Tibial nerve (tissue), 4 donors: ENCODE measurements at regions not wholly inside any gene's neighbourhood (a gene's known extent, or its start where the extent isn't known, plus 50 kb on each side); places are given as distances from the start of the nearest gene placed in this dataset.

ENCODE experiments used
- DNase-seq, 2 donors: peaks; one replicate each; pipeline ENCODE4 v3.0.0-alpha.2; 2019; ENCODE audit warnings: low spot score in 2 of 2
- H3K27ac ChIP-seq, 4 donors: fragments of 200-600 bp; sonication (generic) in 3 of 4; one replicate each; pipeline ENCODE4 v1.5.1; 2017 to 2019; ENCODE audit warnings: mild to moderate bottlenecking in 1 of 4
- H3K27me3 ChIP-seq, 2 donors: fragments of 200-600 bp; sonication (generic) in 1 of 2; one replicate each; pipeline versions ENCODE4 v1.5.1 to v1.6.0; 2017 to 2019
- H3K36me3 ChIP-seq, 3 donors: fragments of 200-600 bp; sonication (generic); one replicate each; pipeline ENCODE4 v1.5.1; 2018 to 2019
- H3K4me1 ChIP-seq, 4 donors: fragments of 200-600 bp; sonication (generic) in 3 of 4; one replicate each; pipeline ENCODE4 v1.5.1; 2017 to 2019
- H3K4me3 ChIP-seq, 4 donors: fragments of 200-600 bp; sonication (generic) in 3 of 4; one replicate each; pipeline ENCODE4 v1.5.1; 2017 to 2019; ENCODE audit warnings: mild to moderate bottlenecking in 1 of 4, moderate library complexity in 1 of 4
- H3K9me3 ChIP-seq, 4 donors: fragments of 200-600 bp; sonication (generic) in 3 of 4; one replicate each; pipeline ENCODE4 v1.5.1; 2017 to 2019
- EP300 ChIP-seq, 2 donors: sonication (generic); formaldehyde crosslinking; IDR thresholded peaks; one replicate each; pipeline ENCODE4 v1.6.1; 2017; ENCODE audit warnings: antibody characterized with exemption in 2 of 2, mild to moderate bottlenecking in 1 of 2
- POLR2A ChIP-seq, 2 donors: fragments of 450-650 bp; IDR thresholded peaks; one replicate each; pipeline ENCODE4 v1.6.1; 2017; ENCODE audit warnings: antibody characterized with exemption in 2 of 2, mild to moderate bottlenecking in 2 of 2, moderate library complexity in 2 of 2
- WGBS, 2 donors: methylation state at CpG; one replicate each; pipeline ENCODE4 v1.1.5; 2018; 5-methylcytosine and 5-hydroxymethylcytosine counted together
- TF ChIP-seq, protein P1 (sequence below), 5 experiments: fragments of 200-600 bp in 3 of 5; fragments of 450-650 bp in 2 of 5; sonication (generic) in 3 of 5; IDR thresholded peaks; one replicate each; pipeline ENCODE4 v1.5.1; 2016 to 2019; ENCODE audit warnings: antibody characterized with exemption in 5 of 5, mild to moderate bottlenecking in 3 of 5, moderate library complexity in 2 of 5

DNA sequence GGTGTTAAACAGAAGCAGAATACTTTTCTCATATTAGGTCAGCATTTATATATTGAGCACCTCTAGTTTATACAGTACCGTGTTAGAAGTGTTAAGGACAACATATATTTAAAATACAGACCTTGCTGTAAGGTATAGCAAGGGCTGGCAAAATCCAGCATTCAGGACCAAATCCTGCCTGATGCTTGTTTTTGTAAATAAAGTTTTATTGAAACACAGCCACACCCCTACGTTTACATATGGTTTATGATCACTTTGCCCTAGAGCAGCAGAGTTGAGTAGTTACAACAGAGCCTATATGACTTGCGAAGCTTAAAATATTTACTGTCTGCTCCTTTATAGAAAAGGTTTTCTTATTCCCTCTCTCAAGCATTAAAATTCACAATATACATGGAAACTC is 877.3 kb downstream of the MCTP2 start:
- Histone ChIP-seq H3K4me3 (no peak overlapping the region), H3K36me3 (no peaks in the 10 kb centered on the region), H3K27ac (no peak overlapping the region), H3K9me3 (no peaks in the 10 kb centered on the region), H3K4me1 (peaks cover 0 to 6% (median 0%) of the 10 kb centered on the region in 4 donors), H3K27me3 (no peaks in the 10 kb centered on the region)
- DNase-seq: no peak
- WGBS, 2 donors: 85 to 88% methylated on average over 3 of the region's 3 CpGs
- TF ChIP-seq POLR2A (IDR thresholded peaks at IDR 0.05) (no peak), EP300 (IDR thresholded peaks at IDR 0.05) (no peak)
- TF ChIP-seq, protein P1, sequence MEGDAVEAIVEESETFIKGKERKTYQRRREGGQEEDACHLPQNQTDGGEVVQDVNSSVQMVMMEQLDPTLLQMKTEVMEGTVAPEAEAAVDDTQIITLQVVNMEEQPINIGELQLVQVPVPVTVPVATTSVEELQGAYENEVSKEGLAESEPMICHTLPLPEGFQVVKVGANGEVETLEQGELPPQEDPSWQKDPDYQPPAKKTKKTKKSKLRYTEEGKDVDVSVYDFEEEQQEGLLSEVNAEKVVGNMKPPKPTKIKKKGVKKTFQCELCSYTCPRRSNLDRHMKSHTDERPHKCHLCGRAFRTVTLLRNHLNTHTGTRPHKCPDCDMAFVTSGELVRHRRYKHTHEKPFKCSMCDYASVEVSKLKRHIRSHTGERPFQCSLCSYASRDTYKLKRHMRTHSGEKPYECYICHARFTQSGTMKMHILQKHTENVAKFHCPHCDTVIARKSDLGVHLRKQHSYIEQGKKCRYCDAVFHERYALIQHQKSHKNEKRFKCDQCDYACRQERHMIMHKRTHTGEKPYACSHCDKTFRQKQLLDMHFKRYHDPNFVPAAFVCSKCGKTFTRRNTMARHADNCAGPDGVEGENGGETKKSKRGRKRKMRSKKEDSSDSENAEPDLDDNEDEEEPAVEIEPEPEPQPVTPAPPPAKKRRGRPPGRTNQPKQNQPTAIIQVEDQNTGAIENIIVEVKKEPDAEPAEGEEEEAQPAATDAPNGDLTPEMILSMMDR (IDR thresholded peaks at IDR 0.05): no peak

DNA sequence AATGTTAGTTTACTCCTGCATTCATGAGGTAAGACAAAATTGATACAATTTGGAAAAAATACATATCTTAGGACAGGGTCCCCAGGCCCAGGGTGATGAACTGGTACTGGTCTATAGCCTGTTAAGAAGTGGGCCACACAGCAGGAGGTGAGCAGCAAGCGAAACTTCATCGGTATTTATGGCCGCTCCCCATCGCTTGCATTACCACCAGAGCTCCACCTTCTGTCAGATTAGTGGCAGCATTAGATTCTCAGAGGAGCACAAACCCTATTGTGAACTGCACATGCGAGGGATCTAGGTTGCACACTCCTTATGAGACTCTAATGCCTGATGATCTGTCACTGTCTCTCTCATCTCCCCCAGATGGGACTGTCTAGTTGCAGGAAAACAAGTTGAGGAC is 880.6 kb downstream of the MCTP2 start:
- Histone ChIP-seq H3K36me3 (no peaks in the 10 kb centered on the region), H3K9me3 (no peaks in the 10 kb centered on the region), H3K27ac (no peak overlapping the region), H3K27me3 (no peaks in the 10 kb centered on the region), H3K4me1 (peaks cover 0 to 6% (median 0%) of the 10 kb centered on the region in 4 donors), H3K4me3 (no peak overlapping the region)
- no peak for DNase-seq
- WGBS, 2 donors: 93 to 97% methylated on average over 5 of the region's 5 CpGs
- TF ChIP-seq EP300 (IDR thresholded peaks at IDR 0.05): no peak
- TF ChIP-seq, protein P1 (IDR thresholded peaks at IDR 0.05): no peak
- TF ChIP-seq POLR2A (IDR thresholded peaks at IDR 0.05): no peak

DNA sequence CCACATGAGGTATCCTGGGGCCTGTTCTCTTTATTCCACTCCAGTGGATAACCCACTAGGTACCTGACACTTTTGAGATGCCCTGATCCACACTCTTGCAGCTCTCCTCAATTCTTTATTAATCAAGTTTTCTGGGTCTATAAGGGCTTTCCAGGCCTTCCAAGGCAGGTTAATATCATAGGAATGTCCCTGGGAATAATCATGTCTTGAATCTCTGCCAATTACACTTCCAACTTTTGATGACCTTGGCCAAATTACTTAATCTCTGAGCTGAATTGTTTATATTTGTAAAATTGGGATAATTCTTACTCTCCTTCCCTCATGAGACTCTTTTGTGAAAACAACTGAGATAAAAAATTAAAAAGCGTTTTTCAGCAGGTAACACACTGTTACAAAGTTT is 881.7 kb downstream of the MCTP2 start:
- Histone ChIP-seq H3K27ac (no peak overlapping the region), H3K4me3 (no peak overlapping the region), H3K9me3 (no peaks in the 10 kb centered on the region), H3K27me3 (no peaks in the 10 kb centered on the region), H3K36me3 (no peaks in the 10 kb centered on the region), H3K4me1 (peaks cover 0 to 6% (median 0%) of the 10 kb centered on the region in 4 donors)
- TF ChIP-seq POLR2A (IDR thresholded peaks at IDR 0.05) (no peak), EP300 (IDR thresholded peaks at IDR 0.05) (no peak)
- TF ChIP-seq, protein P1 (IDR thresholded peaks at IDR 0.05): no peak
- DNase-seq: no peak
- 61 to 65% methylated on average over 1 of the region's 1 CpG for WGBS, 2 donors

DNA sequence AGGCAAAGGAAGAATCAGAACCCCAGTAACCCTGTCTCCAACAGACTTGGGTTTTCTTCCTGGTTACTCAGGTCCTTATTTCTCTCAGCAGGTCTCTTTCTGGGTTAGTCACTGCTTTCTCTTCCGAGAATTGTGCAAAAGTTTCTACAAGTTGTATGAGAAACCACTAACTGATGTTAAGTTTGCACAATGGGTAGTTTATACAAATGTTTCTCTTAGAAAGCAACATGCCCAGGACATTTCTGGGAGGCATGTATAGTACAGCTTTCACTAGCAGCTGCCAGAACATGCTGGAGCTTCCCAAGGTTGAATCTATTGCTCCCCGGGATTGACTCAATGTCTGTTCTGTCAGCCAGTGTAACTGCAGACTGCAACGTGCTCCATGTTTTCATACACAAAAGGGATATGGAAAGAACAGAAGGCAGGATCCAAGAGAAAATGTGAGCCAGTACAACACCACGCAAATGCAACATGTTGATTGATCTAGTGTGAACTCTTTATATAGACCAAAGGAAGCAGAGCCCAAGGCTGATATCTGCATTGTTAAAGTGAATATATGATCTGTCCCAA is 887.8 kb downstream of the MCTP2 start:
- 70 to 85% methylated on average over 4 of the region's 4 CpGs for WGBS, 2 donors

DNA sequence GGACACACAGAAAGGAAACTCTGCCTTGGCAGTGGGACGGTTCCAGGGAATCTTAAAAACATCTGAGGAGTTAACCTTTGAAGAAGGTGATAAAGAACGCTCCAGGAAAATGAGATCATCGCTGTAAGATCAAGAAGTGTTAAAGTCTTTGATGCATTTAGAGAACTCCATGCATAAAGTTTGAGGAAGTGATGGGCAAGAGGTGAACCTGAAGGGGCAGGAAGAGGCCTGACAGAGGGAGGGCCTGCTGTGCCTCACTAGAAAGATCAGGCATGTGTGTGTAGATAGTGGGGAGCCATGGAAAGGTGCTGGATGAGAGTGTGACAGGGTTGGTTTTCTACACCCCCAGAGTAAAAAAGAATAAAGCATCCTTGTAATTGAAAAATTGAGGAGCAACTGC is 889.2 kb downstream of the MCTP2 start:
- no peak for TF ChIP-seq EP300 (IDR thresholded peaks at IDR 0.05)
- no peak for TF ChIP-seq POLR2A (IDR thresholded peaks at IDR 0.05)
- TF ChIP-seq, protein P1 (IDR thresholded peaks at IDR 0.05): no peak
- H3K9me3 ChIP-seq: no peaks in the 10 kb centered on the region
- no peak overlapping the region for H3K4me3 ChIP-seq
- no peaks in the 10 kb centered on the region for H3K27me3 ChIP-seq
- H3K36me3 ChIP-seq: no peaks in the 10 kb centered on the region
- no peaks in the 10 kb centered on the region for H3K4me1 ChIP-seq
- no peak for DNase-seq
- 64 to 77% methylated on average over 3 of the region's 3 CpGs for WGBS, 2 donors
- H3K27ac ChIP-seq: no peak overlapping the region

More for the DNA sequence above, 887.8 kb downstream of the MCTP2 start:
- H3K36me3 ChIP-seq: no peaks in the 10 kb centered on the region
- DNase-seq: no peak
- H3K4me1 ChIP-seq: no peaks in the 10 kb centered on the region
- no peak overlapping the region for H3K27ac ChIP-seq
- no peaks in the 10 kb centered on the region for H3K27me3 ChIP-seq
- TF ChIP-seq EP300 (IDR thresholded peaks at IDR 0.05) (no peak), POLR2A (IDR thresholded peaks at IDR 0.05) (no peak)
- TF ChIP-seq, protein P1 (IDR thresholded peaks at IDR 0.05): no peak
- H3K9me3 ChIP-seq: no peaks in the 10 kb centered on the region
- H3K4me3 ChIP-seq: no peak overlapping the region
